ENCODE measurements at regions not wholly inside any gene's neighbourhood (a gene's known extent, or its start where the extent isn't known, plus 50 kb on each side); places are given as distances from the start of the nearest gene placed in this dataset.

DNA sequence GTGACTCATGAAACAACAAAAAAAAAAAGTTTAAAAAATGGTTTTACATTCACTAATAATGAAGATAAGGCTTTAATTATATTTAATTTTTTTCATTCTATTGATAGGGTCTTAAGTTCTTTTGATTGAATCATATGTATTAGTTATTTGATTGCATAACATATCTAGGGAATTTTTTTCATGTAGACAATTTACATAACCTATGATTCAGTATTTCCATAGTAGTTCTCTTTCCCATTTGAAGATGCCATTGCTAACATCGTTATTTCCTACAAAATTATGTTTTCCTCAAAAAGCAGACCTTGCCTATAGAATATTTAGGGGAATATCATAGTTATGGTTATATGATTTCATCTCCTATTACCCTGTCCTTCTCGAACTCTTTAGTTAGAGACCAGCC lies 463.4 kb downstream of the TFAP2B start:
- no peak for TF ChIP-seq POLR2AphosphoS5 (IDR thresholded peaks at IDR 0.05)
- TF ChIP-seq, protein P1, sequence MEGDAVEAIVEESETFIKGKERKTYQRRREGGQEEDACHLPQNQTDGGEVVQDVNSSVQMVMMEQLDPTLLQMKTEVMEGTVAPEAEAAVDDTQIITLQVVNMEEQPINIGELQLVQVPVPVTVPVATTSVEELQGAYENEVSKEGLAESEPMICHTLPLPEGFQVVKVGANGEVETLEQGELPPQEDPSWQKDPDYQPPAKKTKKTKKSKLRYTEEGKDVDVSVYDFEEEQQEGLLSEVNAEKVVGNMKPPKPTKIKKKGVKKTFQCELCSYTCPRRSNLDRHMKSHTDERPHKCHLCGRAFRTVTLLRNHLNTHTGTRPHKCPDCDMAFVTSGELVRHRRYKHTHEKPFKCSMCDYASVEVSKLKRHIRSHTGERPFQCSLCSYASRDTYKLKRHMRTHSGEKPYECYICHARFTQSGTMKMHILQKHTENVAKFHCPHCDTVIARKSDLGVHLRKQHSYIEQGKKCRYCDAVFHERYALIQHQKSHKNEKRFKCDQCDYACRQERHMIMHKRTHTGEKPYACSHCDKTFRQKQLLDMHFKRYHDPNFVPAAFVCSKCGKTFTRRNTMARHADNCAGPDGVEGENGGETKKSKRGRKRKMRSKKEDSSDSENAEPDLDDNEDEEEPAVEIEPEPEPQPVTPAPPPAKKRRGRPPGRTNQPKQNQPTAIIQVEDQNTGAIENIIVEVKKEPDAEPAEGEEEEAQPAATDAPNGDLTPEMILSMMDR (IDR thresholded peaks at IDR 0.05; ENCODE audit: poor library complexity, severe bottlenecking) = no peak
- TF ChIP-seq, protein P2, sequence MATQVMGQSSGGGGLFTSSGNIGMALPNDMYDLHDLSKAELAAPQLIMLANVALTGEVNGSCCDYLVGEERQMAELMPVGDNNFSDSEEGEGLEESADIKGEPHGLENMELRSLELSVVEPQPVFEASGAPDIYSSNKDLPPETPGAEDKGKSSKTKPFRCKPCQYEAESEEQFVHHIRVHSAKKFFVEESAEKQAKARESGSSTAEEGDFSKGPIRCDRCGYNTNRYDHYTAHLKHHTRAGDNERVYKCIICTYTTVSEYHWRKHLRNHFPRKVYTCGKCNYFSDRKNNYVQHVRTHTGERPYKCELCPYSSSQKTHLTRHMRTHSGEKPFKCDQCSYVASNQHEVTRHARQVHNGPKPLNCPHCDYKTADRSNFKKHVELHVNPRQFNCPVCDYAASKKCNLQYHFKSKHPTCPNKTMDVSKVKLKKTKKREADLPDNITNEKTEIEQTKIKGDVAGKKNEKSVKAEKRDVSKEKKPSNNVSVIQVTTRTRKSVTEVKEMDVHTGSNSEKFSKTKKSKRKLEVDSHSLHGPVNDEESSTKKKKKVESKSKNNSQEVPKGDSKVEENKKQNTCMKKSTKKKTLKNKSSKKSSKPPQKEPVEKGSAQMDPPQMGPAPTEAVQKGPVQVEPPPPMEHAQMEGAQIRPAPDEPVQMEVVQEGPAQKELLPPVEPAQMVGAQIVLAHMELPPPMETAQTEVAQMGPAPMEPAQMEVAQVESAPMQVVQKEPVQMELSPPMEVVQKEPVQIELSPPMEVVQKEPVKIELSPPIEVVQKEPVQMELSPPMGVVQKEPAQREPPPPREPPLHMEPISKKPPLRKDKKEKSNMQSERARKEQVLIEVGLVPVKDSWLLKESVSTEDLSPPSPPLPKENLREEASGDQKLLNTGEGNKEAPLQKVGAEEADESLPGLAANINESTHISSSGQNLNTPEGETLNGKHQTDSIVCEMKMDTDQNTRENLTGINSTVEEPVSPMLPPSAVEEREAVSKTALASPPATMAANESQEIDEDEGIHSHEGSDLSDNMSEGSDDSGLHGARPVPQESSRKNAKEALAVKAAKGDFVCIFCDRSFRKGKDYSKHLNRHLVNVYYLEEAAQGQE (IDR thresholded peaks at IDR 0.05; ENCODE audit: borderline replicate concordance) = no peak
- TF ChIP-seq EP300 (conservative IDR thresholded peaks at IDR 0.05; ENCODE audit: poor library complexity, severe bottlenecking) = no peak
- TF ChIP-seq SMC3 (conservative IDR thresholded peaks at IDR 0.05; ENCODE audit: poor library complexity) = no peak
- no peak for TF ChIP-seq TAF1 (IDR thresholded peaks at IDR 0.05; ENCODE audit: low read depth)
- TF ChIP-seq MXI1 (conservative IDR thresholded peaks at IDR 0.05; ENCODE audit: poor library complexity, severe bottlenecking) = no peak

Data from neural cell (in vitro differentiated cells).